IMR-90 (cell line): ENCODE measurements at regions not wholly inside any gene's neighbourhood (a gene's known extent, or its start where the extent isn't known, plus 50 kb on each side); places are given as distances from the start of the nearest gene placed in this dataset.

Experiments used
- ATAC-seq: fragments of 200-7000 bp; cut with Tn5 transposase; 2 replicates; pipeline ENCODE4 v1.9.1; 2020; ENCODE audit warnings: low read depth, mild to moderate bottlenecking, moderate library complexity
- BruUV-seq: library from RNA; stranded (reverse); fragments of 400-500 nt; replicated peaks from 2 replicates; lab custom pipeline; 2021; lab: Mats Ljungman, UMichigan
- CTCF ChIA-PET: fragments of 300-600 bp; formaldehyde crosslinking; extraction: SDS; loops from one replicate; lab custom pipeline; 2021; ENCODE audit warnings: antibody characterized with exemption; lab: Yijun Ruan, JAX
- POLR2A ChIA-PET: fragments of 300-600 bp; sonication (Branson Sonifier 250); formaldehyde crosslinking; loops from one replicate; lab custom pipeline; 2022; ENCODE audit warnings: antibody characterized with exemption; ENCODE audit not compliant: unreplicated experiment; lab: Charles Lee
- DNase-seq: peaks from one replicate; pipeline ENCODE4 v3.0.0; 2013
- H2AFZ ChIP-seq: replicated peaks from 2 replicates; pipeline ENCODE3; 2013; ENCODE audit warnings: low read length, mild to moderate bottlenecking; ENCODE audit not compliant: poor library complexity
- H2AK5ac ChIP-seq: 2 replicates; pipeline ENCODE4 v1.6.1; 2013; ENCODE audit warnings: low read depth, low read length, inconsistent platforms
- H2AK9ac ChIP-seq: replicated peaks from 2 replicates; pipeline ENCODE3; 2013; ENCODE audit warnings: mild to moderate bottlenecking, low read depth, low read length, moderate library complexity; ENCODE audit not compliant: poor library complexity
- H2BK120ac ChIP-seq: 2 replicates; pipeline ENCODE4 v1.6.1; 2013; ENCODE audit warnings: low read depth, low read length, inconsistent platforms
- H2BK15ac ChIP-seq: 3 replicates; pipeline ENCODE4 v1.6.1; 2013; ENCODE audit warnings: low read depth, low read length, inconsistent platforms
- H2BK20ac ChIP-seq: 2 replicates; pipeline ENCODE4 v1.6.1; 2013; ENCODE audit warnings: low read depth, mild to moderate bottlenecking, inconsistent platforms, low read length, moderate library complexity
- H2BK5ac ChIP-seq: 2 replicates; pipeline ENCODE4 v1.6.1; 2013; ENCODE audit warnings: mild to moderate bottlenecking, low read depth, low read length, inconsistent platforms; ENCODE audit not compliant: poor library complexity, severe bottlenecking
- H3K14ac ChIP-seq: replicated peaks from 2 replicates; pipeline ENCODE4 v1.6.1; 2013; ENCODE audit warnings: low read depth, low read length, inconsistent platforms
- H3K18ac ChIP-seq: 2 replicates; pipeline ENCODE4 v1.6.1; 2013; ENCODE audit warnings: low read depth, low read length, control low read depth
- H3K23ac ChIP-seq: 2 replicates; pipeline ENCODE4 v1.6.1; 2013; ENCODE audit warnings: low read depth, low read length, inconsistent platforms
- H3K27ac ChIP-seq: 2 replicates; pipeline ENCODE4 v1.5.1; 2013; ENCODE audit warnings: mild to moderate bottlenecking, control low read depth, low read length; ENCODE audit not compliant: insufficient read depth
- H3K27me3 ChIP-seq: 2 replicates; pipeline ENCODE4 v1.6.1; 2013; ENCODE audit warnings: low read length; ENCODE audit not compliant: control insufficient read depth, insufficient read depth
- H3K36me3 ChIP-seq: 2 replicates; pipeline ENCODE4 v1.6.1; 2013; ENCODE audit warnings: low read length, mixed read lengths; ENCODE audit not compliant: control insufficient read depth, insufficient read depth
- H3K4ac ChIP-seq: 2 replicates; pipeline ENCODE4 v1.6.1; 2013; ENCODE audit warnings: low read depth, low read length, inconsistent platforms
- H3K4me1 ChIP-seq: 2 replicates; pipeline ENCODE4 v1.6.1; 2013; ENCODE audit warnings: low read length, mixed read lengths; ENCODE audit not compliant: control insufficient read depth, insufficient read depth
- H3K4me2 ChIP-seq: 2 replicates; pipeline ENCODE4 v1.6.1; 2013; ENCODE audit warnings: low read depth, mild to moderate bottlenecking, control low read depth, low read length, moderate library complexity
- H3K4me3 ChIP-seq: 2 replicates; pipeline ENCODE4 v1.5.1; 2013; ENCODE audit warnings: low read depth, mild to moderate bottlenecking, control low read depth, low read length, moderate library complexity; ENCODE audit not compliant: insufficient read depth
- H3K56ac ChIP-seq: 2 replicates; pipeline ENCODE4 v1.6.1; 2013; ENCODE audit warnings: low read length, inconsistent platforms; ENCODE audit not compliant: insufficient read depth; ENCODE audit errors: extremely low read depth
- H3K79me1 ChIP-seq, 2 experiments: 2 replicates each; pipeline ENCODE4 v1.6.1; 2013; ENCODE audit warnings: low read length in 2 of 2, inconsistent platforms in 1 of 2, low read depth in 1 of 2
- H3K9ac ChIP-seq: 2 replicates; pipeline ENCODE4 v1.6.1; 2013; ENCODE audit warnings: low read depth, low read length, control low read depth
- H3K9me1 ChIP-seq: 2 replicates; pipeline ENCODE4 v1.6.1; 2013; ENCODE audit warnings: low read length, inconsistent platforms; ENCODE audit not compliant: insufficient read depth
- H3K9me3 ChIP-seq: 2 replicates; pipeline ENCODE4 v1.6.1; 2013; ENCODE audit warnings: low read length; ENCODE audit not compliant: control insufficient read depth, insufficient read depth
- H4K20me1 ChIP-seq: 2 replicates; pipeline ENCODE4 v1.6.1; 2013; ENCODE audit warnings: low read length, inconsistent platforms; ENCODE audit not compliant: insufficient read depth
- H4K5ac ChIP-seq: 2 replicates; pipeline ENCODE4 v1.6.1; 2013; ENCODE audit warnings: mild to moderate bottlenecking, low read depth, low read length, control low read depth
- H4K8ac ChIP-seq, 2 experiments: 2 replicates each; pipeline ENCODE4 v1.6.1; 2013; ENCODE audit warnings: low read depth in 2 of 2, low read length in 2 of 2, control low read depth in 1 of 2, inconsistent platforms in 1 of 2
- H4K91ac ChIP-seq: 2 replicates; pipeline ENCODE4 v1.6.1; 2013; ENCODE audit warnings: low read depth, low read length, inconsistent platforms; ENCODE audit not compliant: insufficient read depth
- BHLHE40 ChIP-seq: fragments of 150-350 bp; IDR thresholded peaks from 2 replicates; pipeline ENCODE4 v1.6.1; 2016; ENCODE audit warnings: mild to moderate bottlenecking, low read depth, low read length
- CEBPB ChIP-seq: IDR thresholded peaks from 2 replicates; pipeline ENCODE4 v1.6.1; 2012; ENCODE audit warnings: low read depth, low read length, improper control_type of control experiment
- CHD1 ChIP-seq: IDR thresholded peaks from 2 replicates; pipeline ENCODE4 v1.6.1; 2012; ENCODE audit warnings: low read depth, low read length, improper control_type of control experiment
- FOS ChIP-seq: fragments of 150-350 bp; IDR thresholded peaks from 2 replicates; pipeline ENCODE4 v1.6.1; 2016; ENCODE audit warnings: low read depth, low read length
- MAFK ChIP-seq: IDR thresholded peaks from 2 replicates; pipeline ENCODE4 v1.6.1; 2012; ENCODE audit warnings: low read depth, low read length, improper control_type of control experiment
- MAZ ChIP-seq: IDR thresholded peaks from 2 replicates; pipeline ENCODE4 v1.6.1; 2012; ENCODE audit warnings: low read depth, mild to moderate bottlenecking, low read length, improper control_type of control experiment, moderate library complexity, borderline replicate concordance
- MXI1 ChIP-seq: IDR thresholded peaks from 2 replicates; pipeline ENCODE4 v1.6.1; 2012; ENCODE audit warnings: low read depth, mild to moderate bottlenecking, low read length, moderate library complexity, borderline replicate concordance
- NFE2L2 ChIP-seq: fragments of 150-350 bp; IDR thresholded peaks from 2 replicates; pipeline ENCODE4 v1.6.1; 2016; ENCODE audit warnings: low read depth, mild to moderate bottlenecking, low read length
- POLR2A ChIP-seq: IDR thresholded peaks from 2 replicates; pipeline ENCODE4 v1.6.1; 2012; ENCODE audit warnings: mild to moderate bottlenecking, low read depth, low read length
- RAD21 ChIP-seq: IDR thresholded peaks from 2 replicates; pipeline ENCODE4 v1.6.1; 2012; ENCODE audit warnings: low read length, improper control_type of control experiment
- RCOR1 ChIP-seq: IDR thresholded peaks from 2 replicates; pipeline ENCODE4 v1.6.1; 2012; ENCODE audit warnings: mild to moderate bottlenecking, low read length, improper control_type of control experiment; ENCODE audit not compliant: insufficient replicate concordance
- RFX5 ChIP-seq: IDR thresholded peaks from 2 replicates; pipeline ENCODE4 v1.8.0; 2012; ENCODE audit warnings: low read depth, mild to moderate bottlenecking, low read length, moderate library complexity
- SMC3 ChIP-seq: fragments of 150-350 bp; IDR thresholded peaks from 2 replicates; pipeline ENCODE4 v1.6.1; 2016; ENCODE audit warnings: low read depth, mild to moderate bottlenecking, antibody characterized with exemption, low read length, moderate library complexity
- WGBS, 2 experiments: methylation state at CpG; one replicate each; pipeline versions ENCODE4 v1.1.5 to v1.1.7; 2013; ENCODE audit warnings: missing lambda C conversion rate in 2 of 2; ENCODE audit not compliant: insufficient read length in 1 of 2; ENCODE audit errors: extremely low coverage in 2 of 2; 5-methylcytosine and 5-hydroxymethylcytosine counted together
- dilution Hi-C: fragments of 300-500 bp; cut with HindIII; formaldehyde crosslinking; loops from one replicate; pipeline ENCODE4 v1.14.3; 2018; ENCODE audit warnings: low sequenced_read_pairs; ENCODE audit not compliant: unreplicated experiment
- in situ Hi-C: fragments of 300-500 bp; cut with MboI; formaldehyde crosslinking; loops from 3 replicates; pipeline ENCODE4 v1.14.3; 2019; ENCODE audit warnings: low sequenced_read_pairs, inconsistent platforms, mixed read lengths
- intact Hi-C: fragments of 100-400 bp; cut with micrococcal nuclease; formaldehyde crosslinking; loops from 2 replicates; pipeline ENCODE4 v1.10.0; 2022
- TF ChIP-seq, protein P1 (sequence below): conservative IDR thresholded peaks from 2 replicates; pipeline ENCODE4 v1.5.1; 2012; ENCODE audit warnings: mild to moderate bottlenecking, low read depth, low read length, improper control_type of control experiment
- TF ChIP-seq, protein P2 (sequence below): fragments of 150-350 bp; IDR thresholded peaks from 2 replicates; pipeline ENCODE4 v1.6.1; 2017; ENCODE audit warnings: mild to moderate bottlenecking, antibody characterized with exemption, low read length, low read depth
- TF ChIP-seq, protein P3 (sequence below): fragments of 150-350 bp; IDR thresholded peaks from 2 replicates; pipeline ENCODE4 v1.6.1; 2016; ENCODE audit warnings: low read depth, mild to moderate bottlenecking, low read length, moderate library complexity, borderline replicate concordance

DNA sequence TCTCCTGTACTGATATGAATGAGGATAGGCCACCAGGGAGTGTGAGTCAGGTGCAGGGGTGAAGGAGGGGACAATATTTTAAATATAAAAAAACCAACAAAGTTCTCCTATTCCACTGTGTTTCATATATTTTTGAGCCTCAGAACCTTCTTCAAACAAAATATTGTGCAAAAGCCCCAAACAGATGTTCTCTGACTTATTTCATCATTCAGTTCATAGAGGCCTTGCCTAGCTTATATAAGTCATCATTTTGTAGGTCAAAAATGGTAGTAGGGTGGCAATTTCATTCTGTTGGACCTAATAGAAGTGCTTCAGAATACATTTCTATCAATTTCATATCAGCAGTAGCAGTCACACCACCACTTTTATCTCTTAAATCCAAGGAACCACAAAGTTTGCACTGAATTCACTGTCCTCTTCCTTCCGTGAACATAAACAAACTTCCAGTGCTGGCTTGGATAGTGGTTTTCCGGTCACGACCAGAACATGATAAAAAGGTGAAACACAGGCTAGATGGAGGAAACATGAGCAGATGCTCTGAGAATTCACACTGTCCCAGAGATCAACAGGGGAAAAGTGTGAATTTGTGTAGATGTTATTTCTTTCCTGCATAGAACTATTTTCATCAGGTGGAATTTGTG lies 99.1 kb downstream of the EN1 start:
- ChIA-PET CTCF (no interaction called here), POLR2A (no interaction called here)
- peaks cover 6% of the 10 kb centered on the region for H3K9me3 ChIP-seq
- no peak overlapping the region for H3K18ac ChIP-seq
- ATAC-seq (no peak), DNase-seq (no peak)
- no peaks in the 10 kb centered on the region for H3K79me1 ChIP-seq
- H3K27me3 ChIP-seq: peaks cover 3% of the 10 kb centered on the region; the same call in 1 of the 2 replicates
- no peak overlapping the region for H4K91ac ChIP-seq
- no peak overlapping the region for H3K9ac ChIP-seq
- no peak overlapping the region for H3K27ac ChIP-seq
- H3K23ac ChIP-seq: no peak overlapping the region
- no peak overlapping the region for H4K8ac ChIP-seq
- H3K9me1 ChIP-seq: no peaks in the 10 kb centered on the region
- H3K4ac ChIP-seq: no peak overlapping the region
- no peak overlapping the region for H2BK15ac ChIP-seq
- H2AFZ ChIP-seq: no peak overlapping the region
- H3K4me3 ChIP-seq: no peak overlapping the region
- WGBS, 2 experiments: no CpG with 5 or more reads among the region's 3 CpGs
- no peaks in the 10 kb centered on the region for H3K4me1 ChIP-seq
- TF ChIP-seq BHLHE40 (no peak), RCOR1 (no peak), FOS (no peak), RFX5 (no peak), RAD21 (no peak), CHD1 (no peak), SMC3 (no peak), NFE2L2 (no peak), POLR2A (no peak), MXI1 (no peak), MAZ (no peak), CEBPB (no peak), MAFK (no peak)
- TF ChIP-seq, protein P1, sequence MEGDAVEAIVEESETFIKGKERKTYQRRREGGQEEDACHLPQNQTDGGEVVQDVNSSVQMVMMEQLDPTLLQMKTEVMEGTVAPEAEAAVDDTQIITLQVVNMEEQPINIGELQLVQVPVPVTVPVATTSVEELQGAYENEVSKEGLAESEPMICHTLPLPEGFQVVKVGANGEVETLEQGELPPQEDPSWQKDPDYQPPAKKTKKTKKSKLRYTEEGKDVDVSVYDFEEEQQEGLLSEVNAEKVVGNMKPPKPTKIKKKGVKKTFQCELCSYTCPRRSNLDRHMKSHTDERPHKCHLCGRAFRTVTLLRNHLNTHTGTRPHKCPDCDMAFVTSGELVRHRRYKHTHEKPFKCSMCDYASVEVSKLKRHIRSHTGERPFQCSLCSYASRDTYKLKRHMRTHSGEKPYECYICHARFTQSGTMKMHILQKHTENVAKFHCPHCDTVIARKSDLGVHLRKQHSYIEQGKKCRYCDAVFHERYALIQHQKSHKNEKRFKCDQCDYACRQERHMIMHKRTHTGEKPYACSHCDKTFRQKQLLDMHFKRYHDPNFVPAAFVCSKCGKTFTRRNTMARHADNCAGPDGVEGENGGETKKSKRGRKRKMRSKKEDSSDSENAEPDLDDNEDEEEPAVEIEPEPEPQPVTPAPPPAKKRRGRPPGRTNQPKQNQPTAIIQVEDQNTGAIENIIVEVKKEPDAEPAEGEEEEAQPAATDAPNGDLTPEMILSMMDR: no peak
- TF ChIP-seq, protein P2, sequence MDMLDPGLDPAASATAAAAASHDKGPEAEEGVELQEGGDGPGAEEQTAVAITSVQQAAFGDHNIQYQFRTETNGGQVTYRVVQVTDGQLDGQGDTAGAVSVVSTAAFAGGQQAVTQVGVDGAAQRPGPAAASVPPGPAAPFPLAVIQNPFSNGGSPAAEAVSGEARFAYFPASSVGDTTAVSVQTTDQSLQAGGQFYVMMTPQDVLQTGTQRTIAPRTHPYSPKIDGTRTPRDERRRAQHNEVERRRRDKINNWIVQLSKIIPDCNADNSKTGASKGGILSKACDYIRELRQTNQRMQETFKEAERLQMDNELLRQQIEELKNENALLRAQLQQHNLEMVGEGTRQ: no peak
- TF ChIP-seq, protein P3, sequence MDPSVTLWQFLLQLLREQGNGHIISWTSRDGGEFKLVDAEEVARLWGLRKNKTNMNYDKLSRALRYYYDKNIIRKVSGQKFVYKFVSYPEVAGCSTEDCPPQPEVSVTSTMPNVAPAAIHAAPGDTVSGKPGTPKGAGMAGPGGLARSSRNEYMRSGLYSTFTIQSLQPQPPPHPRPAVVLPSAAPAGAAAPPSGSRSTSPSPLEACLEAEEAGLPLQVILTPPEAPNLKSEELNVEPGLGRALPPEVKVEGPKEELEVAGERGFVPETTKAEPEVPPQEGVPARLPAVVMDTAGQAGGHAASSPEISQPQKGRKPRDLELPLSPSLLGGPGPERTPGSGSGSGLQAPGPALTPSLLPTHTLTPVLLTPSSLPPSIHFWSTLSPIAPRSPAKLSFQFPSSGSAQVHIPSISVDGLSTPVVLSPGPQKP: no peak
- H4K20me1 ChIP-seq: no peaks in the 10 kb centered on the region
- dilution Hi-C loops: no loop called here
- intact Hi-C loops: no loop called here
- H3K36me3 ChIP-seq: no peaks in the 10 kb centered on the region
- H2AK5ac ChIP-seq: no peak overlapping the region
- no TSS peak for BruUV-seq
- H2AK9ac ChIP-seq: no peak overlapping the region
- H2BK120ac ChIP-seq: no peak overlapping the region
- no peak overlapping the region for H2BK20ac ChIP-seq
- in situ Hi-C loops: no loop called here
- no peak overlapping the region for H2BK5ac ChIP-seq
- no peak overlapping the region for H3K4me2 ChIP-seq
- no peak overlapping the region for H3K14ac ChIP-seq
- H3K56ac ChIP-seq: no peak overlapping the region
- H4K5ac ChIP-seq: no peak overlapping the region
